Panc1 (cell line): ENCODE measurements at regions not wholly inside any gene's neighbourhood (a gene's known extent, or its start where the extent isn't known, plus 50 kb on each side); places are given as distances from the start of the nearest gene placed in this dataset.

ENCODE experiments used
- ATAC-seq: fragments of 200-7000 bp; cut with Tn5 transposase; 2 replicates; pipeline ENCODE4 v1.9.1; 2020; ENCODE audit warnings: mild to moderate bottlenecking, moderate library complexity
- BruUV-seq: library from RNA; stranded (reverse); fragments of 400-500 nt; replicated peaks from 2 replicates; lab custom pipeline; 2021; lab: Mats Ljungman, UMichigan
- CTCF ChIA-PET: fragments of 300-600 bp; sonication (Branson Sonifier 250); formaldehyde crosslinking; loops from one replicate; lab custom pipeline; 2022; ENCODE audit warnings: antibody characterized with exemption; lab: Charles Lee
- POLR2A ChIA-PET: fragments of 300-600 bp; sonication (Branson Sonifier 250); formaldehyde crosslinking; loops from one replicate; lab custom pipeline; 2022; ENCODE audit warnings: antibody characterized with exemption; lab: Charles Lee
- DNase-seq: peaks from one replicate; pipeline ENCODE4 v3.0.0-alpha.2; 2010; ENCODE audit warnings: low read depth, low spot score
- H3K27ac ChIP-seq: 2 replicates; pipeline ENCODE4 v1.5.1; 2011; ENCODE audit warnings: mild to moderate bottlenecking, low read length, inconsistent platforms
- H3K27me3 ChIP-seq: fragments of 200-500 bp; sonication (Bioruptor generic); 2 replicates; pipeline ENCODE4 v1.6.0; 2014; ENCODE audit warnings: low read length, inconsistent platforms; ENCODE audit not compliant: control insufficient read depth, insufficient read depth
- H3K36me3 ChIP-seq: fragments of 200-500 bp; sonication (Bioruptor generic); 2 replicates; pipeline ENCODE4 v1.5.1; 2014; ENCODE audit warnings: inconsistent platforms, mild to moderate bottlenecking, low read length, moderate library complexity; ENCODE audit not compliant: control insufficient read depth, insufficient read depth
- H3K4me1 ChIP-seq: 2 replicates; pipeline ENCODE4 v1.5.1; 2011; ENCODE audit warnings: inconsistent platforms, mild to moderate bottlenecking, low read length, moderate library complexity; ENCODE audit not compliant: control insufficient read depth, insufficient read depth
- H3K4me3 ChIP-seq, 2 experiments: 2 replicates each; pipeline ENCODE4 v1.5.1; 2011 to 2012; ENCODE audit warnings: low read depth in 2 of 2, low read length in 2 of 2, mild to moderate bottlenecking in 2 of 2, inconsistent platforms in 1 of 2, moderate library complexity in 1 of 2
- H3K9me3 ChIP-seq: fragments of 200-500 bp; sonication (Bioruptor generic); 2 replicates; pipeline ENCODE4 v1.5.1; 2014; ENCODE audit warnings: low read depth, mild to moderate bottlenecking, inconsistent platforms, low read length, moderate library complexity; ENCODE audit not compliant: control insufficient read depth, insufficient read depth
- POLR2AphosphoS5 ChIP-seq: IDR thresholded peaks from 2 replicates; pipeline ENCODE4 v1.6.1; 2012; ENCODE audit warnings: mild to moderate bottlenecking, low read depth, low read length, moderate library complexity
- REST ChIP-seq, 2 experiments: IDR thresholded peaks; 2 replicates each; pipeline ENCODE4 v1.6.1; 2011 to 2012; ENCODE audit warnings: low read depth in 2 of 2, control low read depth in 1 of 2, low read length in 1 of 2, mild to moderate bottlenecking in 1 of 2, moderate library complexity in 1 of 2; ENCODE audit not compliant: insufficient read depth in 1 of 2
- SIN3A ChIP-seq: IDR thresholded peaks from 2 replicates; pipeline ENCODE4 v1.6.1; 2012; ENCODE audit warnings: low read depth, mild to moderate bottlenecking, low read length, moderate library complexity, borderline replicate concordance; ENCODE audit not compliant: insufficient read depth
- TCF7L2 ChIP-seq: IDR thresholded peaks from 2 replicates; pipeline ENCODE4 v1.6.1; 2011; ENCODE audit warnings: mild to moderate bottlenecking, low read depth, low read length, inconsistent platforms
- in situ Hi-C: cut with HindIII; loops from 2 replicates; pipeline ENCODE4 v1.10.0; 2016; ENCODE audit warnings: low sequenced_read_pairs, low pct_unique_long_range_greater_than_20kb
- intact Hi-C: fragments of 100-400 bp; cut with micrococcal nuclease; formaldehyde crosslinking; loops from one replicate; pipeline ENCODE4 v1.10.0; 2022; ENCODE audit not compliant: unreplicated experiment
- TF ChIP-seq, protein P1 (sequence below): fragments of 450-650 bp; IDR thresholded peaks from 2 replicates; pipeline ENCODE4 v1.5.1; 2017; ENCODE audit warnings: mild to moderate bottlenecking

GRCh38 chr13:81779876-81780275 lies 1439.0 kb upstream of the SPRY2 start:
- POLR2A ChIA-PET: no interaction called here
- CTCF ChIA-PET: no interaction called here
- no peak for ATAC-seq
- H3K27me3 ChIP-seq: no peaks in the 10 kb centered on the region
- intact Hi-C loops (no loop called here), in situ Hi-C loops (no loop called here)
- DNase-seq: no peak
- no peaks in the 10 kb centered on the region for H3K36me3 ChIP-seq
- H3K4me3 ChIP-seq: no peak overlapping the region
- H3K27ac ChIP-seq: no peak overlapping the region
- no peaks in the 10 kb centered on the region for H3K4me1 ChIP-seq
- TF ChIP-seq REST (IDR thresholded peaks at IDR 0.05; ENCODE audit: insufficient read depth in 1 of 2, low read depth in 2 of 2, low read length in 1 of 2) (no peak), SIN3A (no peak), POLR2AphosphoS5 (no peak), TCF7L2 (no peak)
- TF ChIP-seq, protein P1, sequence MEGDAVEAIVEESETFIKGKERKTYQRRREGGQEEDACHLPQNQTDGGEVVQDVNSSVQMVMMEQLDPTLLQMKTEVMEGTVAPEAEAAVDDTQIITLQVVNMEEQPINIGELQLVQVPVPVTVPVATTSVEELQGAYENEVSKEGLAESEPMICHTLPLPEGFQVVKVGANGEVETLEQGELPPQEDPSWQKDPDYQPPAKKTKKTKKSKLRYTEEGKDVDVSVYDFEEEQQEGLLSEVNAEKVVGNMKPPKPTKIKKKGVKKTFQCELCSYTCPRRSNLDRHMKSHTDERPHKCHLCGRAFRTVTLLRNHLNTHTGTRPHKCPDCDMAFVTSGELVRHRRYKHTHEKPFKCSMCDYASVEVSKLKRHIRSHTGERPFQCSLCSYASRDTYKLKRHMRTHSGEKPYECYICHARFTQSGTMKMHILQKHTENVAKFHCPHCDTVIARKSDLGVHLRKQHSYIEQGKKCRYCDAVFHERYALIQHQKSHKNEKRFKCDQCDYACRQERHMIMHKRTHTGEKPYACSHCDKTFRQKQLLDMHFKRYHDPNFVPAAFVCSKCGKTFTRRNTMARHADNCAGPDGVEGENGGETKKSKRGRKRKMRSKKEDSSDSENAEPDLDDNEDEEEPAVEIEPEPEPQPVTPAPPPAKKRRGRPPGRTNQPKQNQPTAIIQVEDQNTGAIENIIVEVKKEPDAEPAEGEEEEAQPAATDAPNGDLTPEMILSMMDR: no peak
- no peaks in the 10 kb centered on the region for H3K9me3 ChIP-seq
- BruUV-seq: no TSS peak

- no peaks in the 10 kb centered on the region for H3K27me3 ChIP-seq
- no peak overlapping the region for H3K27ac ChIP-seq
- H3K9me3 ChIP-seq: no peaks in the 10 kb centered on the region
- DNase-seq (no peak), ATAC-seq (no peak)
- ChIA-PET CTCF (no interaction called here), POLR2A (no interaction called here)
- TF ChIP-seq POLR2AphosphoS5 (no peak), SIN3A (no peak), TCF7L2 (no peak), REST (IDR thresholded peaks at IDR 0.05; ENCODE audit: insufficient read depth in 1 of 2, low read depth in 2 of 2, low read length in 1 of 2) (no peak)
- TF ChIP-seq, protein P1: no peak
- H3K36me3 ChIP-seq: no peaks in the 10 kb centered on the region
- no TSS peak for BruUV-seq
- H3K4me1 ChIP-seq: no peaks in the 10 kb centered on the region
- intact Hi-C loops: no loop called here
- H3K4me3 ChIP-seq: no peak overlapping the region
- in situ Hi-C loops: no loop called here
Observed at GRCh38 chr13:81778350-81778749, 1437.4 kb upstream of the SPRY2 start.
